SK-N-DZ (cell line): ENCODE measurements at regions not wholly inside any gene's neighbourhood (a gene's known extent, or its start where the extent isn't known, plus 50 kb on each side); places are given as distances from the start of the nearest gene placed in this dataset.
A peak's percentile ranks its signal among the peaks of the same experiment; 100 is the strongest.
"Not testable (repeated sequence)": the region's sequence is repeated elsewhere in the genome, so short reads cannot be mapped to it uniquely, and the experiment has no call there.

Experiments used
- DNase-seq: peaks from one replicate; pipeline ENCODE4 v3.0.0-alpha.2; 2015; ENCODE audit warnings: low spot score

- no peak for DNase-seq
These were observed 55.4 kb upstream of the KLF14 start for GRCh38 chr7:130789436-130789835.

DNA sequence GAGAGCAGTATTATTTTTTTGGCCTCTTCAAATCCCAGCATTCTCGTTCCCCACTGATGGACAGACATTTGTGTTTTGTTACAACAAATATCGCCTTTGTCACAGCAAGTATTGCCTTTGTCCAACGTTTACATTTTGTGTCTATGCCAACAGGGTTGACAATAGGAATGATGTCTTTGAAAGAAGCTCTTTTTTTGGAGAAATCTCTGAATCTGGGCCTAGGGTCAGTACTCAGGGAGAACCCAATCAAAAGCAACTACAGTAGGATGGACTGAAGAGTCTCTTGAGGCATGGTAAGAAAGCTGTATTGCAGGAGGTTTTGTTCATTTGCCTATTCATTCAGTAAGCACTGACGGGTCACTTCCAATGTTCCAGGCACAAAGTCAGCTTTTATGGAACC is 57.7 kb upstream of the KLF14 start:
- no peak for DNase-seq

GRCh38 chr7:130793855-130794618 is 60.0 kb upstream of the KLF14 start:
- peak; percentile 20 for DNase-seq

GRCh38 chr7:130794619-130794922 is 60.6 kb upstream of the KLF14 start:
- DNase-seq = no peak

- DNase-seq = not testable (repeated sequence)
These were observed 62.4 kb upstream of the KLF14 start for GRCh38 chr7:130796425-130796824.

DNA sequence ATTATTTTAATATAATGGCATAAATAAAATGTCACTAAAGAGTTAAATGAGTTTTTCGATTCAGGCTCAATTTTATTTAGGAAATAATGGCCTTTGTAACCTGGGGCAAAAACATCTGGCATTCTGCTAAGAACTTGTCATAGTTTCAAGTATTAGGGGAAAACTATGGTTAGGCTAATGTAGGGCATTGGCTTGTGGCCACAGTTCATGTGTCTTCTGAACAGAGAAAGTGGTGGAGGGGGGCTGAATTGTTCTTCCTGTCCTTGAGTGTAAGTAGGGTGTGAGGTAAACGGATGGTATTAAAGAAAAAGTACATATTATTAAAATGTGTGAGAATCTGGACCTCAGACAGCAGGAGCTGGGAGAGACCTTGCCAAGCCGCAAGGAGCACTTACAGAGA is 69.1 kb upstream of the KLF14 start:
- no peak for DNase-seq

DNA sequence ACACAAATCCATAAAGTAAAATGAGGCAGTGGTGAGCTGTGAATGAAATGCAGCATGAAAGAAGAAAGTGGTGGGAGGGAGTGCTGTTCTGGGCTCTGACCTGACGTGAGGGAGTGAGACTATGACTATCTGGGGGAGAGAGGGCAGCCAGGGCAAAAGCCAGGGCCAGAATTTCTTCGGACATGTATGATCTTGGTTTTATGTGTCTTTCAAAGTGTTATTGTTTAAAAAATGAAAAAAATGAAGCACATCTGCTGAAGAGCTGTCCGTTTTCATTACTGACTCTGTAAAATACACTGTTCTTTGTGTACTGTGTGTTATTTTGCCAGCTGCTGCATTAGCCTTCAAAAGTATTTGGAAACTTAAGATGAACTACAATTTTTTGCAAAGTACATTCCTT is 70.2 kb upstream of the KLF14 start:
- no peak for DNase-seq

GRCh38 chr7:130812819-130813218 is 78.8 kb upstream of the KLF14 start:
- not testable (repeated sequence) for DNase-seq

DNA sequence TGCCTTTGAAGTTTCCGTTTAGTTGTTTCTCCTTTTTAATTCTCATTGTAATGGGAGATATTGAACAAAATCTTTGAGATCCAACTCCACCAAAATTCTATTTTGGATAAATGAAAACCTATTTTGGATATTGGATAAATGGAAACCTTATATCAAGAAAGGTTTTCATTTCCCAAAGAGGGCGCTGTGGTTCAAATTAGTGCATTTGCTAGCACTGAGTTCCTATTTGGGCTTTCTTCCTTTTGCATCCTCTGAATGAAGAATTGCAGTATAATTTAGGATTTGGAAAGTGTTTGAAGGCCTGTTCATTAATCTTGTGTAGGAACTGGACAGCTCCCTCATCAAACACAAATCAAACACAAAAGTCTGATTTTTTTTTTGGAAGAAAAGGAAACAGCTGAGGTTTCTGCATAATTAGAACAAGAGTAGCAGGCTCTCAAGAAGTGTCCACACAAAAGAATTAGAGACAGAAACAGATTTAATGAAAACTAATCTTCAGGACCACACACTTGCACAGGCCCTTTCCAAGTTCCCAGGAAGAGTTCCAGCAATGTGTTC is 80.8 kb upstream of the KLF14 start:
- no peak for DNase-seq

- no peak for DNase-seq
These were observed 84.0 kb upstream of the KLF14 start for GRCh38 chr7:130818056-130818455.

DNA sequence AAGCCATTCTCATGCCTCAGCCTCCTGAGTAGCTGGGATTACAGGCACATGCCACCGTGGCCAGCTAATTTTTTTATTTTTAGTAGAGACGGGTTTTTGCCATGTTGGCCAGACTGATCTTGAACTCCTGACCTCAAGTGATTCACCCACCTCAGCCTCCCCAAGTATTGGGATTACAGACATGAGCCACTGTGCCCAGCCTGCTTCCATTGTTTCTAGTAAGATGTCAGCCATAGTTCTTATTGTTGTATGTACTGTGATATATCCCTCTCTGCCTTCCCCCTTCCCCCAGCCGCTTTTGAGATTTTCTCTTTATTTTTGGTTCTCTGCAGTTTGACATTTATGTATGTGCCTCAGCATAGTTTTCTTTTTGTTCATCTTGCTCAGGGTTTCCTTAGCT is 87.9 kb upstream of the KLF14 start:
- DNase-seq = no peak

DNA sequence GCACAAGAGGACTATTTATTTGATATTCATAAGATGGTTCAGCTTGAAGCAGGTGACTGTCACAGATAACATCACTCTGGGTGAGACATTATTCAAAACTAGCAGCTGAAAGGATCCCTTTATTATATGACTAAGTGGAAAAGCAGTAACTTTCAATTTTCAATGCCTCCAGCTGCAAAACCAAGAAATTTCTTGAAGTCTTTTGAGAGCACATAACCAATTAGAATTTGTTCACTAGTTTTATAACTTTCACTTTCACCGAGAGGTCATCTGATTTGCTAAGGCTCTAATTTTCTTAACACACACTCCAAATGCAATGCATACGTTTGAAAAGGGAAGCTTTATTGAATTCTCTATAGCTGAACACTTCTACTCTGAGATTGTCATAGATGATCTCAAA is 88.6 kb upstream of the KLF14 start:
- no peak for DNase-seq

DNA sequence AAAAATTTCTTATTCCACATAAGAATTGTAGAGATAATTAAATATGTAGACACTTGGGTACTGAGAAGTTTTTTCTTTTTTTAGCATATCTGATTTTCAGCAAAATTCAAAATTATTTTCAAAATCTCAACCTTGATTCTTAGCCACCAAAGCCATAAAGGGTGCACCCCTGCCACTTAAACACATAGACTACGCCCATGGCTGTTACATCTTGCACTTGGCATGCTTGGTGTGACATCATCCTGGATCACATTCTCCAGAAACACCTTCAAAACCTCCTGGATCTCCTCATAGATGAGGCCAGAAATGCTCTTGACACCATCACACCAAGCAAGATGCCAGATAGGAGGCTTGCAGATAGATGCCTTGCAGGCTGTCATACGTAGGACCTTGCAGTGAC is 89.1 kb upstream of the KLF14 start:
- peak; percentile 26 for DNase-seq

- no peak for DNase-seq
These were observed 91.8 kb upstream of the KLF14 start for GRCh38 chr7:130825819-130826218.

GRCh38 chr7:130829415-130829814 is 95.4 kb upstream of the KLF14 start:
- no peak for DNase-seq

GRCh38 chr7:130831322-130831721 is 97.3 kb upstream of the KLF14 start:
- DNase-seq = no peak

GRCh38 chr7:130831817-130832481 is 97.9 kb upstream of the KLF14 start:
- peak; percentile 49 for DNase-seq

DNA sequence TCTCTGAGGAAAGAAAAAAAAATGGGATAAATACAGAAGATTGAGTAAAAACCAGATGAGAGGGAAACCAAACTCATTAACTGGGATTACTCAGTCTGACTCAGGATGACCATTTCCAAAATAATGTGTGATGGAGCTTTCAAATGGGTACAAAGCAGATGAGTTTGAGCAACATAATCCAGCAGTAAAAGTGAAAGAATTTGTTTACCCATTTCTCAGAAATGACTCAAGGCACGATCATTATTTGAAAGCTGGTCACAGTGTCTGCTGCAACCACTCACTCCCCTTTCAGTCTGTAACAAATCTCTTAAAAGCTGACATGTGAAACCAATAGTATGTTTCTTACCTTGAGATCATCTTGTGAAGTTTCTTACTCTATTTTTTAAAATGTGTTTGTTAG is 104.7 kb upstream of the KLF14 start:
- DNase-seq = no peak

GRCh38 chr7:130840599-130840998 is 106.6 kb upstream of the KLF14 start:
- no peak for DNase-seq

GRCh38 chr7:130841416-130841815 is 107.4 kb upstream of the KLF14 start:
- DNase-seq = no peak

DNA sequence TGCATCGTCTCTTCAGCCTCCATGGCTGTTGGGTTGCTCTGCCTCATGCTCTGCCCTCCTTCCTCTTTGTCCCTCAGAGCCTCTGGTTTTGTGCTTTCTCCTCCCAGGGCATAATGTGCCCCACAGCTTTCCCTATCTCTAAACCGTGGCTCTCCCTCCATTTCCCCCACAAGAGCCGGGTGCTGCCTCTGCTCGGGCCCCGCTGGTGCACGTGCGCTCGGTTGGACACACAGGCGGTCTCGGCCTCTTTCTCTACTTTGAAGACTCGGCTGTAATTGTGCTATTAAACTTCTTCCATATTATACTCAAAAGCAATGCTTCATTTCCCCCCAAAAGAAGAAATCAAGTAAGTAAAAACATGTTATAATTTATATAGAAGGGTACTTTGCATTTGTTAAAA is 109.7 kb upstream of the KLF14 start:
- DNase-seq = no peak

GRCh38 chr7:130844811-130845580 is 111.0 kb upstream of the KLF14 start:
- DNase-seq = no peak
